Endothelial cell of hepatic sinusoid (primary cell): ENCODE measurements at regions not wholly inside any gene's neighbourhood (a gene's known extent, or its start where the extent isn't known, plus 50 kb on each side); places are given as distances from the start of the nearest gene placed in this dataset.

Source experiments
- in situ Hi-C: cut with HindIII; loops from 2 replicates; pipeline ENCODE4 v1.10.0; 2017; ENCODE audit warnings: low sequenced_read_pairs

- in situ Hi-C loops, result no loop called here
Observed at GRCh38 chr1:50300297-50300696, 122.9 kb downstream of the DMRTA2 start.

GRCh38 chr1:50295566-50295965, 127.7 kb downstream of the DMRTA2 start:
- in situ Hi-C loops, result no loop called here

- in situ Hi-C loops, result no loop called here
Observed at GRCh38 chr1:50292276-50292675, 131.0 kb downstream of the DMRTA2 start.

GRCh38 chr1:50289495-50289894, 133.7 kb downstream of the DMRTA2 start:
- in situ Hi-C loops, result loop anchor here (5.0 kb wide), 1 partner anchor 52 kb away; no protein-coding TSS in a partner anchor

GRCh38 chr1:50285994-50286393, 137.2 kb downstream of the DMRTA2 start:
- in situ Hi-C loops, result loop anchor here (5.0 kb wide), 1 partner anchor 49 kb away; no protein-coding TSS in a partner anchor

GRCh38 chr1:50279622-50280330, 143.5 kb downstream of the DMRTA2 start:
- in situ Hi-C loops, result no loop called here

DNA sequence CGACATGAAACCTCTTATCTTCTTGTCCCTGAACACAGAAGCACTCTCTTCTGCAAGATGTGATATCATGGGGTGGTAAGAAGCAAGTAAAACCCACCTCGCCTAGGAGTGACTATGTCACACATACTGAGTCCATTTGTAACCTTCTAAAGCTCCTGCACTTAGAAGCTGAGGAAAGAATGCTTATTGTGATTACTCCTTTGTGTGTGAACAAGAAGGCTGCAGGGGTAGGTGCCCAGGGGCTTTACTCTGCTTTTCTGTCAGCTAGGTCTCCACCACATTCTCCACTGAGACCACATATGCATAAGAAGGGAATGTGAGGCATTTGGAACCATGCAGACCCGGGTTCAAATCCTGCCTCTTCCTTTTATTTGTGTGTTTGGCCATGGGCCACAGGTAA, 144.3 kb downstream of the DMRTA2 start:
- in situ Hi-C loops, result no loop called here

GRCh38 chr1:50278410-50278809, 144.8 kb downstream of the DMRTA2 start:
- in situ Hi-C loops, result no loop called here

DNA sequence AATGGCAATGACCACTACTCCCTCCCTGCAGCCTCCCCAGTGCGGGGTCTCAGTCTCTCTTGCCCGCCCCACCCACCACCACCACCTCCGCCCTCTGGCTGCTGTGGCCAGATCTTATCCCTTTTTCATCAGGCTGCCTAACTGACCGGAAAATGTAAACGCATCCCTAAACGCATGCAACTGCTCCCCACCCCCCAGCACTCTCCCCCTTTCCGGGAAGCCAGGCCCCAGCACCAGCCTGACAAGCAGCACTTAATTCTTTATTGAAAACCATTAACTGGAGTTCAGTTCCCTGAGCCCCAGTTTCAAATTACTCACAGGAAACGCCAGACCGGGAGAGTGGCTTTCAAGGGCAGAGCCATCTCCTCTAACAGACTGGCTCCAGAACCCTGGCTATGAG, 147.7 kb downstream of the DMRTA2 start:
- in situ Hi-C loops, result no loop called here

- in situ Hi-C loops, result no loop called here
Observed at GRCh38 chr1:50272912-50273311, 150.3 kb downstream of the DMRTA2 start.

DNA sequence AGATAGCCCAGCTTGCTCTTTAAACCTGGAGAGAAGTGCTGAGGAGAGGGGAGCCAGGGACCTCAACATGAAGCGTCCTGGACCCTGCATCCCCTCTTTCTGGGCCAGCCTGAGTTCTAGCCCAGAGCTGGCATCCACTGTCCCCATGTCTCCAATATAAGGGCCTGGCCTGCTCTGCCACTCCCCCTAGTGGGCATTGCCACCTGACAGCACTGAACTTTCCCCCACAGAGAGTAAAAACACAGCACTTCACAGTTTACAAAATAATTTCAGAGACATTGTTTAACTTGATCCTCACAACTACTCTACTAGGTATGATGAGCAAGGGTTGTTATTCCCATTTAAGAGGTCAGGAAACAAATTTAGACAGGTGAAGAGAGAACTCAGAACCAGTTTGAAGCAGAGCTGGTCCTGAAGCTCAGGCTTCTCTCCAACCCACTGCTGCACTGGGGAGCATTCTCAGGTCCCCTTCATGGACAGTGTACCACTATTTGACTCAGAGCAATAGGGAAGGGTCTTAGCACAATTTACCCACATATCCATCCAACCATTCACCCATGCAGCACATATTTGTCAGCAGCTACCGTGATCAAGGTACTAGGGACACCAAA, 151.2 kb downstream of the DMRTA2 start:
- in situ Hi-C loops, result no loop called here

- in situ Hi-C loops, result no loop called here
Observed at GRCh38 chr1:50271337-50271736, 151.9 kb downstream of the DMRTA2 start.

GRCh38 chr1:50270926-50271325, 152.3 kb downstream of the DMRTA2 start:
- in situ Hi-C loops, result no loop called here

DNA sequence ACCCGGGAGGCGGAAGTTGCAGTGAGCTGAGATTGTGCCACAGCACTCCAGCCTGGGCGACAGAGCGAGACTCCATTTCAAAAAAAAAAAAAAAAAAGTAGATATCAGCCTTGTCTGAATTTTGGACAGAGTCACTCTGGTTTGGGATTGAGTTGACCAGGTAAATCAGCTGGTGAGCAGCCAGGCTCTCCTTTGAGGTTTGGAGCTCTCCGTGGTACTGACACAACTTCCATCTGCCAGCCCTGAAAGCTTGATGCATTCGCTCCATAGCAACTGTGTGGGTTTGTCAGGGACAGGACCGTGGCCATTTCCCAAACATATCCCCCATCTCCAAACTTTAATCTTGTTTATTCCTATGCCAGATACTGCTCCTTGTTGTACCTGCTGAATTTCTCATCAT, 155.2 kb downstream of the DMRTA2 start:
- in situ Hi-C loops, result no loop called here

DNA sequence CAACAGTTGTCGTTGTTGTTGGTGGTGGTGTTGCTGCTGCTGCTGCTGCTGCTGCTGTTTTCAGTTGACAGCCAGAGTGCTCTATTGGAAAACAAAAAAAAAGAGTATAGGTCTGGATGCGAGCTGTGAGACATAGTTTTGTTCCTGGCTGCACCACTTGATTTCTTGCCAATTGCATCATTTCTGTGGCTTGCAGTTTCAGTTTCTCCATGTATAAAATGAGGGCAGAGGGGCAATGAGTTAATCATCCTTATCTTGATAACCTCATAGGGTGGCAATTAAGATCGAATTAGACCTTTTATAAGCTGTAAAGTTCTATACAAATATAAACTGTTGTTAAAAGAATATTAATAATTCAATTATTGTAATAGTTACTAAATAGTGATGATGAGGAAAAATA, 156.7 kb downstream of the DMRTA2 start:
- in situ Hi-C loops, result no loop called here

- in situ Hi-C loops, result no loop called here
Observed at GRCh38 chr1:50265790-50266314, 157.1 kb downstream of the ELAVL4 start.

DNA sequence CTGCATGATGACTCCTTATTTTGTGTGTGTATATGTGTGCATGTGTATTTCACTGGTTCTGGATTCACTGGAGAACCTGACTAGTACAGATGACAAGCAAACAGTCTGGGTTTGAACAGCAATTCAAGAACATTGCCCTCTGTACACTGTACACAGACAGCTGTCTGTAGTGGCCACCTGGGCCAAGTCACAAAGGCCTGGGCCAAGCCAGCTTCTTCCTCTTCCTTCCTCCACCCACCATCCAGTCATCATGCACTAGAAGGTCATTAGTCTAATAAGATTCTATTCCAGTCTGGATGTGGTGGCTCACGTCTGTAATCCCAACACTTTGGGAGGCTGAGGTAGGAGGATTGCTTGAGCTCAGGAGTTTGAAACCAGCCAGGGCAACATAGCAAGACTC, 155.9 kb downstream of the ELAVL4 start:
- in situ Hi-C loops, result no loop called here

- in situ Hi-C loops, result no loop called here
Observed at GRCh38 chr1:50262436-50262835, 153.7 kb downstream of the ELAVL4 start.

DNA sequence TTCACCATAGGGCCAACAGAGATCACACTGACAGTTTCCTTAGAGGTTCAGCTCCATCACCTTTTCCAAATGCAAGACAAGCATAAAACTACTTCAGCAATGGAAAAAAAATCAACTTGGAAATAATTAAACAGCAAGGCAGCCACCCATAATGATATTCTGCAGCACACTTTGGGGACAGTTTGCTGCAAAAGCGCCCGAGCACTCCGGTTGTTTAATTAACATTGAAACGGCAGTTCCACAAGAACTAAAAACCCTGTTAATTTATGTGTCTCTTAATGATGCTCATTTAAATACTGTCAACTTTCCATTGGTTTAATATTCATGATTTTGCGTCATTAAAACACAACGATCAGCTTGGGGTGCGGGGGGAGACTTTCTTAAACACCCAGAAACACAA, 153.2 kb downstream of the ELAVL4 start:
- in situ Hi-C loops, result no loop called here

DNA sequence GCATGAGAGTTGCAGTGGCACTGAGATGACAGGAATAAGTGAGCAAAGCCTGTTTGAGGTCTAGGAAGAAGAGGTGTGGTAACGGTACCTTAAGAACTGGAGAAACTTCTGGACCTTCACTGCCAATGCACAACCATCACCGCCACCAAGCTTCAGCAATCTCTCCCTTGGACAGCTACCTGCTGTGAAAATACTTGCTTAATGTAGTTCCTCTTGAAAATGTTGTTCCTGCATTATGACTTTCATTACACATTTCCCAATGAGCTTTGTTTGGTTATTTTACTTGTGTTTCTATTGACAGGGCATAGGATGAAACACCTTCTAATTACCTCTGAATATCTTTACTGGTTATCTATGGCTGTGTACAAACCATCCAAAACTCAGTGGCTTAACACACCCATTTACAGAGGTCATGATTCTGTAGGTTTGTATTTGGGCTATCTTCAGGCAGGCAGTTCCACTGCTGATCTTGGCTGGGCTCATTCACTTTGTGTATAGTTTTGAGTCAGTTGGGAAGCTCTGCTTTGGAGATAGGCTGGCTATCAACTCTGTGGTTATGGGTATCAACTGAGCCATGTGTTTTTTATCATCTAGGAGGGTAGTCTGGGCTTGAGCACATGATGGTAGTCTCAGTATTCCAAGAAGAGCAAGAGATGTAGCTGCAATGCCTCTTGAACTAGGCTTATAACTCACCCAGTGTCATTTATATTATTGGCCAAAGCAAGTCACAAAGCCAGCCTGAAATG, 149.4 kb downstream of the ELAVL4 start:
- in situ Hi-C loops, result no loop called here

GRCh38 chr1:50257029-50257428, 148.3 kb downstream of the ELAVL4 start:
- in situ Hi-C loops, result no loop called here
